Fibroblast of the aortic adventitia (primary cell): ENCODE measurements at regions not wholly inside any gene's neighbourhood (a gene's known extent, or its start where the extent isn't known, plus 50 kb on each side); places are given as distances from the start of the nearest gene placed in this dataset.
"Not testable (repeated sequence)": the region's sequence is repeated elsewhere in the genome, so short reads cannot be mapped to it uniquely, and the experiment has no call there.

Source experiments
- DNase-seq: peaks from one replicate; pipeline ENCODE4 v3.0.0-alpha.2; 2010; ENCODE audit warnings: low read depth
- H3K4me3 ChIP-seq: 2 replicates; pipeline ENCODE4 v1.5.1; 2011; ENCODE audit warnings: low read depth, mild to moderate bottlenecking, control low read depth, low read length, moderate library complexity
- TF ChIP-seq, protein P1 (sequence below): IDR thresholded peaks from 2 replicates; pipeline ENCODE4 v1.5.1; 2011; ENCODE audit warnings: mild to moderate bottlenecking, low read length, control low read depth, inconsistent platforms; ENCODE audit not compliant: insufficient read depth

DNA sequence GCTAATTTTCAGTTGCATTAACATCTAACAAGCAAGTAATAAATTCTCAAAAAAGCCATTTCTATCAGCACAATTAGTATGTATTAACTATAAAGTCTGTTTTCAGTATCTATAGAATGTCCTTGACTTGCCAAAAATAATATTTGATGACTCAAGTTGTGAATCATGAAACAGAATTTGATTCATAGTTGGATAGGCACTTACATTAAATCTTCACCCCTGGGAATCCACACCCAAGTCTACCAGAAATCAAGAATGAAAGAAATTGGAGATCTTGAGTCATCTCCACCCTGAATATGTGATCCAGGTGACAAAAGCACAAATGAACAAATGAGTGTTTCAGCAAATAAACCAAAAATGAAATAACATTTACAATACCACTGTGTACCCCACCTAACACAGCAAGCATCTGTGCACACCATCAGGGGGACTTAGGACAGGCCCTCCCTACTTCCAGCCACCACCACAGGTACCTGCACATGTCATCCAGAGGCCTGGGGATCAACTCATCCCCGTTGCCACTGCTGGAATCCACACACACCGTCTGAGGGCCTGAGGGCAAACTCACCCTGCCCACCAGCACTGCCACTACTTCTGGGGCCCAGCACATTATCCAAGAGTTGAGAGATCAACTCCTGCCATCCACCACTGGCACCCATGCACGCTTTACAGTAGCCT, 160.1 kb downstream of the MTERF1 start:
- DNase-seq: peak; percentile 64
- H3K4me3 ChIP-seq: no peak overlapping the region
- TF ChIP-seq, protein P1, sequence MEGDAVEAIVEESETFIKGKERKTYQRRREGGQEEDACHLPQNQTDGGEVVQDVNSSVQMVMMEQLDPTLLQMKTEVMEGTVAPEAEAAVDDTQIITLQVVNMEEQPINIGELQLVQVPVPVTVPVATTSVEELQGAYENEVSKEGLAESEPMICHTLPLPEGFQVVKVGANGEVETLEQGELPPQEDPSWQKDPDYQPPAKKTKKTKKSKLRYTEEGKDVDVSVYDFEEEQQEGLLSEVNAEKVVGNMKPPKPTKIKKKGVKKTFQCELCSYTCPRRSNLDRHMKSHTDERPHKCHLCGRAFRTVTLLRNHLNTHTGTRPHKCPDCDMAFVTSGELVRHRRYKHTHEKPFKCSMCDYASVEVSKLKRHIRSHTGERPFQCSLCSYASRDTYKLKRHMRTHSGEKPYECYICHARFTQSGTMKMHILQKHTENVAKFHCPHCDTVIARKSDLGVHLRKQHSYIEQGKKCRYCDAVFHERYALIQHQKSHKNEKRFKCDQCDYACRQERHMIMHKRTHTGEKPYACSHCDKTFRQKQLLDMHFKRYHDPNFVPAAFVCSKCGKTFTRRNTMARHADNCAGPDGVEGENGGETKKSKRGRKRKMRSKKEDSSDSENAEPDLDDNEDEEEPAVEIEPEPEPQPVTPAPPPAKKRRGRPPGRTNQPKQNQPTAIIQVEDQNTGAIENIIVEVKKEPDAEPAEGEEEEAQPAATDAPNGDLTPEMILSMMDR: no peak

DNA sequence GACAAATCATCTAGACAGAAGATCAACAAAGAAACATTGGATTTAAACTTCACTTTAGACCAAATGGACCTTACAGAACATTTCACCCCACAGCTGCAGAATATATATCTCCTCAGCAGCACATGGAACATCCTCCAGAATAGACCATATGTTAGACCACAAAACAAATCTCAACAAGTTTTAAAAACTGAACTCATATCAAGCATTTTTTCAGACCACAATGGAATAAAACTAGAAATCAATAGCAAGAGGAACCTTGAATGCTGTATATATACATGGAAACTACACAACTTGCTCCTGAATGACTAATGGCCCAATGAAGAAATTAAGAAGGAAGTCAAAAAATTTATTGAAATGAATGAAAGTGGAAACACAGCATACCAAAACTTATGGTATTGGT, 157.7 kb downstream of the MTERF1 start:
- TF ChIP-seq, protein P1: no peak

DNA sequence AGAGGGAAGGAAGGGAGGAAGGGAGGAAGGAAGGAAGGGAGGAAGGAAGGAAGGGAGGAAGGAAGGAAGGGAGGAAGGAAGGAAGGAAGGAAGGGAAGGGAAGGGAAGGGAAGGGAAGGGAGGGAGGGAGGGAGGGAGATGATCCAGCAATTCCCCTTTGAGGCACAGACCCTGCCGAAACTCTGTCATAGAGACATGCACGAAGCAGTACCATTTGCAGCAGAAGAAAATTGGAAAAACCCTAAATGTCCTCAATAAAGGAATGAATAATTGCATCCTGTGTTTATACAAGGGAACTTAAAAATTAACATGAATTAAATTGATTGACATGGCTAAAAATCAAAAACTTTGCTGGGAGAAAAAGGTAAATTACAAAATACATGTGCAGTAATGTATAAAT, 151.5 kb downstream of the MTERF1 start:
- H3K4me3 ChIP-seq, DNase-seq: not testable (repeated sequence)

More for the DNA sequence above, 157.7 kb downstream of the MTERF1 start:
- DNase-seq: no peak
- no peak overlapping the region for H3K4me3 ChIP-seq

DNA sequence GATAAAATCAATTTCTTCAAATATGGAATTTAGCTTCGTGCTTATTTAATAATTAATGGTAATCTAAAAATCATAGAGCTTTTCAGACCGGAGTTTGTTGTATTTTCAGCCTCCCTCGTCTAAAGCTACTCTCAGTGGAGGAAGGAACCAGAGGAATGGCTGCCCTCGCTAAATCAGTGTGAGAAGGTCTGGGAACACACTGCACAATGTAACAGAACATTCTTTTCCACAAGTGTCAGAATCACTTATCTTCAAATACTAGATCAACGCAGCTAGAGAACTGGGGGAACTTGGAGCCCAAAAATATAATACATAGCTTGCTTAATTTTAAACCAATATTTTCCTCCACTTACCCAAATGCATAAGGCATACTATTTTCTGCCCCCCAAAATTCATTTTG, 148.5 kb downstream of the MTERF1 start:
- no peak overlapping the region for H3K4me3 ChIP-seq
- DNase-seq: no peak
- TF ChIP-seq, protein P1: no peak

DNA sequence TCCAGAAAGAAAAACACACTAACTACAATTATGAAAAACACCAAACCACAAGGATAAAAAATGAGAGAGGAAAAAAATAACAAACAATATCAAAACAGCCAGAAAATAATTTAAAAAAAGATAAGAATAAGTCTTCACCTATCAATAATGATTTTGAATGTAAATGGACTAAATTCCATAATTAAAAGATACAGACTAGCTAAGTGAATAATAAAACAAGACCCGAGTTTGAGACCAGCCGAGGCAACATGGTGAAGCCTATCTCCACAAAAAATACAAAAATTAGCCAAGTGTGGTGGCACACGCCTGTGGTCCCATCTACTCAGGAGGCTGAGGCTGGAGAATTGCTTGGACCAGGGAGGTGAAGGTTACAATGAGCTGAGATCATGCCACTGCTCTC, 131.1 kb downstream of the MTERF1 start:
- no peak overlapping the region for H3K4me3 ChIP-seq
- DNase-seq: no peak
- TF ChIP-seq, protein P1: no peak

DNA sequence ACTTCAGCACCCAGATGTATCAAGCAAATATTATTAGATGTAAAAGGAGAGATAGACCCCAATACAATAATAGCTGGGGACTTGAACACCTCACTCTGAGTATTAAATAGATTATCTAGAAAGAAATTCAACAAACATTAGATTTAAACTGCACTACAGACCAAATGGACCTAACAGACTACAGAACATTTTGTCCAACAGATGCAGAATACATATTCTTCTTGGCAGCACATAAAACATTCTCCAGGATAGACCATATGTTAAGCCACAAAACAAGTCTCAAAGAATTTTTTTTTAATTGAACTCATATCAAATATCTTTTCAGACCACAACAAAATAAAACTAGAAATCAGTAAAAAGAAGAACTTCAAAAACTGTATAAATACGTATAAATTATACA, 130.4 kb downstream of the MTERF1 start:
- TF ChIP-seq, protein P1: no peak
- DNase-seq: no peak
- no peak overlapping the region for H3K4me3 ChIP-seq

DNA sequence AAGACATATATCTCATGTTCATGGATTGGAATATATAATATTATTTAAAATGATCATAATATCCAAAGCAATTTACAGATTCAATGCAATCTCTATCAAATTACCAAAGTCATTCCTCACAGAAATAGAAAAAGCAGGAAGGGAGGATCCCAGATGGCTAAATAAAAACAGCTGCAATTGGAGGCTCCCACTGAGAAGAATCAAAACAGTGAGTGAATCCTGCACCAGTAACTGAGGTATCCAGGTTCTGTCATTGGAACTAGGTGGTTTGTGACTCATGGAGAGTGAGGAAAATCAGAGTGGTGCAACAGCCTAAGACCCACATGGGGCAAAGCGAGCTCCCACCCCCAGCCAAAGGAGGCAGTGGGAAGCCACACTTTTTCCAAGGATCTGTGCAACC, 128.4 kb downstream of the MTERF1 start:
- no peak for DNase-seq
- TF ChIP-seq, protein P1: no peak
- H3K4me3 ChIP-seq: no peak overlapping the region

DNA sequence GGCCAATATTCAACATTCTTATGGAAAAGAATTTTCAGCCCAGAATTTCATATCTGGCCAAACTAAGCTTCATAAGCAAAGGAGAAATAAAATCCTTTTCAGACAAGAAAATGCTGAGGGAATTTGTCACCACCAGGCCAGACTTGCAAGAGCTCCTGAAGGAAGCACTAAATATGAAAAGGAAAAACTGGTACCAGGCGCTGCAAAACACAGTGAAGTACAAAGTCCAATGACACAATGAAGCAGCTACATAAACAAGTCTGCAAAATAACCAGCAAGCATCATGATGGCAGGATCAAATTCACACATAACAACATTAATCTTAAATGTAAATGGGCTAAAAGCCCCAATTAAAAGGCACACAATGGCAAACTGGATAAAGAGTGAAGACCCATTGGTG, 126.2 kb downstream of the MTERF1 start:
- not testable (repeated sequence) for DNase-seq, H3K4me3 ChIP-seq

DNA sequence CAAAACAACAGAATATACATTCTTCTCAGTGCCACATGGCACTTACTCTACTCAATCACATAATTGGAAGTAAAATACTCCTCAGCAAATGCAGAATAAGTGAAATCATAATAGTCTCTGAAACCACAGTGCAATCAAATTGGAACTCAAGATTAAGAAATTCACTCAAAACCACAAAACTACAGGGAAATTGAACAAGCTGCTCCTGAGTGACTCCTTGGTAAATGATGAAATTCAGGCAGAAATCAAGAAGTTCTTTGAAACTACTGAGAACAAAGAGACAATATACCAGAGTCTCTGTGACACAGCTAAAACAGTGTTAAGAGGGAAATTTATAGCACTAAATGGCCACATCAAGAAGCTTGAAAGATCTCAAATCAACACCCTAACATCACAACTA, 125.4 kb downstream of the MTERF1 start:
- H3K4me3 ChIP-seq: not testable (repeated sequence)
- peak; percentile 58 for DNase-seq
